Endometrial microvascular endothelial cells (primary cell): ENCODE measurements at regions not wholly inside any gene's neighbourhood (a gene's known extent, or its start where the extent isn't known, plus 50 kb on each side); places are given as distances from the start of the nearest gene placed in this dataset.

Source experiments
- in situ Hi-C: cut with HindIII; loops from 2 replicates; pipeline ENCODE4 v1.10.0; 2017; ENCODE audit warnings: low sequenced_read_pairs, low pct_unique_long_range_greater_than_20kb; ENCODE audit errors: inconsistent ontology term

- in situ Hi-C loops: no loop called here
Observed at GRCh38 chr10:31723106-31723750, 205.4 kb downstream of the ARHGAP12 start.

GRCh38 chr10:31721096-31721495 is 207.5 kb downstream of the ARHGAP12 start:
- in situ Hi-C loops: no loop called here

- in situ Hi-C loops: no loop called here
Observed at GRCh38 chr10:31720546-31720945, 208.1 kb downstream of the ARHGAP12 start.

GRCh38 chr10:31709476-31709875 is 219.2 kb downstream of the ARHGAP12 start:
- in situ Hi-C loops: no loop called here

GRCh38 chr10:31709028-31709427 is 219.6 kb downstream of the ARHGAP12 start:
- in situ Hi-C loops: no loop called here

- in situ Hi-C loops: no loop called here
Observed at GRCh38 chr10:31708474-31708873, 220.2 kb downstream of the ARHGAP12 start.

GRCh38 chr10:31708046-31708445 is 220.6 kb downstream of the ARHGAP12 start:
- in situ Hi-C loops: no loop called here

- in situ Hi-C loops: no loop called here
Observed at GRCh38 chr10:31707093-31708039, 221.3 kb downstream of the ARHGAP12 start.

GRCh38 chr10:31706464-31707092 is 222.1 kb downstream of the ARHGAP12 start:
- in situ Hi-C loops: no loop called here

- in situ Hi-C loops: no loop called here
Observed at GRCh38 chr10:31705136-31705535, 223.5 kb downstream of the ARHGAP12 start.

- in situ Hi-C loops: no loop called here
Observed at GRCh38 chr10:31704195-31704594, 224.4 kb downstream of the ARHGAP12 start.

GRCh38 chr10:31702954-31703353 is 225.7 kb downstream of the ARHGAP12 start:
- in situ Hi-C loops: no loop called here

- in situ Hi-C loops: no loop called here
Observed at GRCh38 chr10:31702005-31702404, 226.6 kb downstream of the ARHGAP12 start.

- in situ Hi-C loops: no loop called here
Observed at GRCh38 chr10:31701546-31701945, 227.1 kb downstream of the ARHGAP12 start.

GRCh38 chr10:31700181-31700611 is 228.4 kb downstream of the ARHGAP12 start:
- in situ Hi-C loops: no loop called here

- in situ Hi-C loops: no loop called here
Observed at GRCh38 chr10:31698181-31698830, 230.3 kb downstream of the ARHGAP12 start.

GRCh38 chr10:31697271-31698180 is 231.1 kb downstream of the ARHGAP12 start:
- in situ Hi-C loops: no loop called here
